ENCODE measurements at regions not wholly inside any gene's neighbourhood (a gene's known extent, or its start where the extent isn't known, plus 50 kb on each side); places are given as distances from the start of the nearest gene placed in this dataset.

GRCh38 chr11:38411149-38411548 lies 1813.1 kb upstream of the RAG2 start:
- TF ChIP-seq NFRKB (IDR thresholded peaks at IDR 0.05) (no peak), FOXA1 (IDR thresholded peaks at IDR 0.05) (no peak), SUZ12 (IDR thresholded peaks at IDR 0.05) (no peak), ARNT (IDR thresholded peaks at IDR 0.05) (no peak)
